T-helper 17 cell (primary cell): ENCODE measurements at regions not wholly inside any gene's neighbourhood (a gene's known extent, or its start where the extent isn't known, plus 50 kb on each side); places are given as distances from the start of the nearest gene placed in this dataset.
"Not testable (repeated sequence)": the region's sequence is repeated elsewhere in the genome, so short reads cannot be mapped to it uniquely, and the experiment has no call there.

ENCODE experiments used
- ATAC-seq: fragments of 150-1000 bp; cut with Tn5 transposase; 2 replicates; pipeline ENCODE4 v1.10.0; 2021; ENCODE audit warnings: mild to moderate bottlenecking, moderate library complexity
- DNase-seq, 3 donors: peaks; one replicate each; pipeline versions ENCODE4 v3.0.0 to v3.0.0-alpha.2; 2020 to 2021
- H3K9me3 ChIP-seq: one replicate; pipeline ENCODE4 v1.7.0; 2013; ENCODE audit warnings: low read length, mild to moderate bottlenecking; ENCODE audit not compliant: control insufficient read depth, poor library complexity, severe bottlenecking
- H3K27ac Mint-ChIP-seq: one replicate; pipeline ENCODE4 v1.8.0; 2022; ENCODE audit warnings: mild to moderate bottlenecking, moderate library complexity, mixed read lengths
- H3K27me3 Mint-ChIP-seq: one replicate; pipeline ENCODE4 v1.8.0; 2022; ENCODE audit warnings: mixed read lengths
- H3K36me3 Mint-ChIP-seq: one replicate; pipeline ENCODE4 v1.8.0; 2022; ENCODE audit warnings: low read depth, mixed read lengths
- H3K4me1 Mint-ChIP-seq: one replicate; pipeline ENCODE4 v1.8.0; 2022; ENCODE audit warnings: mild to moderate bottlenecking, mixed read lengths
- H3K4me3 Mint-ChIP-seq: one replicate; pipeline ENCODE4 v1.8.0; 2022; ENCODE audit warnings: mild to moderate bottlenecking, moderate library complexity, mixed read lengths

GRCh38 chr2:156956161-156956560 lies 301.3 kb upstream of the GALNT5 start:
- DNase-seq: no peak
- no peaks in the 10 kb centered on the region for H3K27me3 Mint-ChIP-seq
- H3K9me3 ChIP-seq: no peaks in the 10 kb centered on the region
- no peak overlapping the region for H3K4me3 Mint-ChIP-seq
- H3K36me3 Mint-ChIP-seq: no peaks in the 10 kb centered on the region
- ATAC-seq: no peak
- no peaks in the 10 kb centered on the region for H3K4me1 Mint-ChIP-seq
- H3K27ac Mint-ChIP-seq: no peak overlapping the region

GRCh38 chr2:156958374-156958773 lies 299.1 kb upstream of the GALNT5 start:
- H3K4me3 Mint-ChIP-seq: no peak overlapping the region
- ATAC-seq: no peak
- no peaks in the 10 kb centered on the region for H3K36me3 Mint-ChIP-seq
- no peaks in the 10 kb centered on the region for H3K27me3 Mint-ChIP-seq
- no peak overlapping the region for H3K27ac Mint-ChIP-seq
- no peaks in the 10 kb centered on the region for H3K9me3 ChIP-seq
- no peaks in the 10 kb centered on the region for H3K4me1 Mint-ChIP-seq
- DNase-seq: no peak

DNA sequence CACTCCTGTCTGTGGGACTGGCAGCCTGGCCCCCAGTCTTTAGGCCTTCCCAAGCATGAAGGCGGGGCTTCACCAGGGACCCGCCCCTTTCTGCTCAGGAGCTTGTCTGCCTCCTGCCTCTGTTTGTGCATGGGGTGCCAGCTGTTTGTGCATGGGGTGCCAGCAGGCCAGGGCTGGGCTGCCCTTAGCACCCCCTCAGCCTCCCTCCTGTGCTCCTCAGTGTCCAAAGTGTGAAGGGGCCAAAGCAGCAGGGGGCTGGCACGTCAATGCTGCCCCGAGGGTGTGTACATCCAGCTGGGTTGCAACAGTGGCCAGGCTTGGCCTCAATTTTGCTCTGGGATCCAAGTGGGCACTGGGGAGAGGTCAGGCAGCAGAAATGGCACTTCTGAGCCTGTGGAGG lies 298.0 kb upstream of the GALNT5 start:
- DNase-seq (no peak), ATAC-seq (no peak)
- Mint-ChIP-seq H3K4me3 (no peak overlapping the region), H3K27ac (no peak overlapping the region), H3K4me1 (no peaks in the 10 kb centered on the region), H3K36me3 (no peaks in the 10 kb centered on the region), H3K27me3 (no peaks in the 10 kb centered on the region)
- H3K9me3 ChIP-seq: no peaks in the 10 kb centered on the region

DNA sequence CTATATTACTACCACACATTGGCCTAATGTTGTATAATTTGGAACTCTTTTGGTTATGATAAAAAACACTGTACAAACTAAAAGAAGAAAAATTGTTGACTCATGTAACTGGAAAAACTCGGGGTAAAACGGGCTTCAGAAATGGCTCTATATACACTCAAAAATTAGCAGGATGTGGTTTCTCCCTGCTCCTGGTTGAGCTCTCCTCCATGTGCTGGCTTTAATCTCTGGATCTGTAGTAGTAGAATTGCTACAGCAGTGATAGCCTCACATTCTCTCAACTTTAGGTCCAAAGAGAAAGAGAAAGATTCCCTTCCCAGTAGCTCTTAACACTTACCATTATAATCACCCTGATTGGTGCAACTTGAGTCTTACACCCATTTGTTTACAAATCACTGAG lies 274.9 kb upstream of the GALNT5 start:
- H3K9me3 ChIP-seq: no peaks in the 10 kb centered on the region
- peaks cover 16% of the 10 kb centered on the region for H3K27me3 Mint-ChIP-seq
- no peak overlapping the region for H3K4me3 Mint-ChIP-seq
- no peak overlapping the region for H3K27ac Mint-ChIP-seq
- H3K4me1 Mint-ChIP-seq: no peaks in the 10 kb centered on the region
- DNase-seq (no peak), ATAC-seq (no peak)
- no peaks in the 10 kb centered on the region for H3K36me3 Mint-ChIP-seq

- Mint-ChIP-seq H3K27ac (no peak overlapping the region), H3K4me3 (no peak overlapping the region)
- ATAC-seq: no peak
Measured at GRCh38 chr2:156986339-156986988, 271.0 kb upstream of the GALNT5 start.

GRCh38 chr2:156999661-157000060 lies 257.8 kb upstream of the GALNT5 start:
- no peak for DNase-seq
- Mint-ChIP-seq H3K4me3 (no peak overlapping the region), H3K4me1 (no peaks in the 10 kb centered on the region), H3K27ac (no peak overlapping the region), H3K27me3 (no peaks in the 10 kb centered on the region), H3K36me3 (no peaks in the 10 kb centered on the region)
- no peaks in the 10 kb centered on the region for H3K9me3 ChIP-seq
- ATAC-seq: no peak

More at GRCh38 chr2:156986339-156986988, 271.0 kb upstream of the GALNT5 start:
- Mint-ChIP-seq H3K4me1 (no peaks in the 10 kb centered on the region), H3K36me3 (no peaks in the 10 kb centered on the region), H3K27me3 (peaks cover 16% of the 10 kb centered on the region)
- H3K9me3 ChIP-seq: no peaks in the 10 kb centered on the region
- no peak for DNase-seq

GRCh38 chr2:157004789-157005188 lies 252.7 kb upstream of the GALNT5 start:
- no peak overlapping the region for H3K4me3 Mint-ChIP-seq
- no peak for DNase-seq
- H3K36me3 Mint-ChIP-seq: no peaks in the 10 kb centered on the region
- H3K27ac Mint-ChIP-seq: no peak overlapping the region
- H3K9me3 ChIP-seq: no peaks in the 10 kb centered on the region
- ATAC-seq: no peak
- no peaks in the 10 kb centered on the region for H3K4me1 Mint-ChIP-seq
- no peaks in the 10 kb centered on the region for H3K27me3 Mint-ChIP-seq

- Mint-ChIP-seq H3K36me3 (no peaks in the 10 kb centered on the region), H3K4me3 (no peak overlapping the region), H3K27me3 (no peaks in the 10 kb centered on the region), H3K4me1 (no peaks in the 10 kb centered on the region), H3K27ac (no peak overlapping the region)
- no peaks in the 10 kb centered on the region for H3K9me3 ChIP-seq
- ATAC-seq (no peak), DNase-seq (no peak)
Measured at GRCh38 chr2:157015015-157015575, 242.4 kb upstream of the GALNT5 start.

GRCh38 chr2:157023264-157023663 lies 234.2 kb upstream of the GALNT5 start:
- not testable (repeated sequence) for H3K4me1 Mint-ChIP-seq, ATAC-seq, H3K4me3 Mint-ChIP-seq, H3K27me3 Mint-ChIP-seq, DNase-seq, H3K36me3 Mint-ChIP-seq, H3K9me3 ChIP-seq, H3K27ac Mint-ChIP-seq

- ATAC-seq (no peak), DNase-seq (no peak)
- H3K4me3 Mint-ChIP-seq: no peak overlapping the region
- H3K4me1 Mint-ChIP-seq: no peaks in the 10 kb centered on the region
- no peaks in the 10 kb centered on the region for H3K36me3 Mint-ChIP-seq
- H3K27me3 Mint-ChIP-seq: peaks cover 5% of the 10 kb centered on the region
- H3K9me3 ChIP-seq: no peaks in the 10 kb centered on the region
- no peak overlapping the region for H3K27ac Mint-ChIP-seq
Measured at GRCh38 chr2:157024129-157024528, 233.4 kb upstream of the GALNT5 start.

DNA sequence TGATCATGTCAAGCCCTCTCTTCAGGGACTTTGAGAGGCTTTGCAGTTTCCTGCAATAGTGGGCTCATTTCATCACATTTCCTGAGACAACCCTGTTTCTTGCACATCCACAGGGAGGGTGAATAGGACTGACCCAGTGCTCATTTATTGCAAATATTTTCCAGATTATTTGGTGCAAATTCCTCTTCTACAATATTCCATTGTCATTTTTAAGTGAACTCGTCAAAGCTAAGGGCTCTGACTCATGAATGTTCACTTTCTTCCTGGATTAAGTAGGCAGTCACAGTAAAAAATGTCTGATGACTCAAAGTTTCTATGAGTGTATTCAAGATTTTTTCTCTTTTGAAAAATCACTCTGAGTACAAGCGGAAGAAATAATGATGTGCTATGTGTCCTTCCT lies 225.5 kb upstream of the GALNT5 start:
- Mint-ChIP-seq H3K4me3 (no peak overlapping the region), H3K4me1 (no peaks in the 10 kb centered on the region), H3K36me3 (no peaks in the 10 kb centered on the region), H3K27ac (no peak overlapping the region), H3K27me3 (peaks cover 9% of the 10 kb centered on the region)
- ATAC-seq (no peak), DNase-seq (no peak)
- no peaks in the 10 kb centered on the region for H3K9me3 ChIP-seq

DNA sequence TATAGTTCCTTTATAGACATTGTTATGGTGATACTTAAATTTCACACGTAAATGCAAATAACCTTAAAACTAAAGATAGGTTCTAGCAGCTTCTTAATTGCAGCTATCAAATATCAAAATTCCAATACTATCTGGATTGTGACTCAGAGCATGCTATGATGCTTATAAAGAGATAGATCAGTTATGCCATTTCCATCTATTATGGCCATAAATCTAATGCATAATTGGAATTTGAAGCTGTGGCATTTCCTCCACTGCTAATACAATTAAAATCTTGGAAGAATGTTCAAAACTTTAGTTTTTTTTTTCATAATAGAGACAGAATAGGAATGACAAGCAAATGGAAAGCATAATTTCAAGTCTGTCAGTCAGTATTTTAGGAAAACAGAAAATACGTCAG lies 220.8 kb upstream of the GALNT5 start:
- no peak overlapping the region for H3K4me3 Mint-ChIP-seq
- no peaks in the 10 kb centered on the region for H3K36me3 Mint-ChIP-seq
- H3K9me3 ChIP-seq: no peaks in the 10 kb centered on the region
- no peak for DNase-seq
- H3K27ac Mint-ChIP-seq: no peak overlapping the region
- peaks cover 9% of the 10 kb centered on the region for H3K27me3 Mint-ChIP-seq
- ATAC-seq: no peak
- no peaks in the 10 kb centered on the region for H3K4me1 Mint-ChIP-seq

DNA sequence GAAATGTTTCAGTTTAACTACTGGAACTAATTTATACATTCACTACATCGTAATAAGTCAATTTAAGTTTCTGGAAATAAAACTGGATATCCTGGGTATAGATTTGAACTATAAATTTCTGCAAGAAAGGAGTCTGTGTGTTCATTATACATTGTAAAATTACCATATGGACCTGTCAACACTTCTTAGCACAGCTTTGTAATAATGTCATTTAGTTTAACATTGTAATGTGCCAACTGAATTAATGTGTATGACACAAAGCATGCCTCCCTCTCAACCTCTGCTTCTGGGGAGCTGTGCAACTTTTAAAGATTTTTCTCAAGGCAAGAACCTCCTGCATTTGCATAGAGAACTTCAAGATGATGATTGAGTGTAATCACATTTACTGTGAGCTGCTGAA lies 213.7 kb upstream of the GALNT5 start:
- Mint-ChIP-seq H3K36me3 (no peaks in the 10 kb centered on the region), H3K4me3 (no peak overlapping the region), H3K4me1 (no peaks in the 10 kb centered on the region), H3K27me3 (peaks cover 12% of the 10 kb centered on the region), H3K27ac (no peak overlapping the region)
- H3K9me3 ChIP-seq: no peaks in the 10 kb centered on the region
- no peak for ATAC-seq
- DNase-seq: no peak

GRCh38 chr2:157046396-157046795 lies 211.1 kb upstream of the GALNT5 start:
- H3K4me1 Mint-ChIP-seq: no peaks in the 10 kb centered on the region
- H3K9me3 ChIP-seq: no peaks in the 10 kb centered on the region
- no peak overlapping the region for H3K4me3 Mint-ChIP-seq

More at GRCh38 chr2:157046396-157046795, 211.1 kb upstream of the GALNT5 start:
- ATAC-seq (no peak), DNase-seq (no peak)
- Mint-ChIP-seq H3K27me3 (peaks cover 12% of the 10 kb centered on the region), H3K27ac (no peak overlapping the region), H3K36me3 (no peaks in the 10 kb centered on the region)
